ENCODE measurements at regions not wholly inside any gene's neighbourhood (a gene's known extent, or its start where the extent isn't known, plus 50 kb on each side); places are given as distances from the start of the nearest gene placed in this dataset.

DNA sequence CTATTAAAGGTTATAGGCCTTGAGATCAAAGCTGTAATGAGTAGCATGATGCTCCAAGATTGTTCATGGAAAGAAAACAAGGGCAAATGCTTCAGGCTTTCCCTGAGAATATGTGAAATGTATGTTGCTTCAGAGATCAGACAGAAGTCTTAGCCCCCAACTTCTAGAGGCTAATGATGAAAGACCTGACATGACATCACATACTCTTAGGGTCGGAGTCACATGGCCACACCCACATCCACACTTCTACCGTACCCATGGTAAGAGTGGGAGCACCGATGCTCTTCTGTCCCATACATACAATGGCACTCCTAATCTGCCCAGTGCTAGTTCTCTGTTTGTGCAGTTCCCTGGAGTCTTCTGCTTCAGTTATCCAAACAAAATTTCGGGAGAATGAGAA is 111.9 kb upstream of the ACSL4 start:
- Histone ChIP-seq H3K4me3 (ENCODE audit: control extremely low read depth in 1 of 5, extremely low read depth in 1 of 5, insufficient read depth in 1 of 5, low read depth in 2 of 5, low read length in 4 of 5) (no peak overlapping the region), H3K9me3 (ENCODE audit: control extremely low read depth in 1 of 3, control insufficient read depth in 2 of 3, insufficient read depth in 1 of 3, low read length in 2 of 3) (no peaks in the 10 kb centered on the region), H3K79me2 (ENCODE audit: control insufficient read depth, insufficient read depth, low read length) (no peaks in the 10 kb centered on the region), H3K9ac (ENCODE audit: low read length) (no peak overlapping the region), H3K36me3 (replicated peaks in 1 of 2; ENCODE audit: control extremely low read depth in 1 of 2, control insufficient read depth in 1 of 2, extremely low read depth in 1 of 2, insufficient read depth in 2 of 2, low read length in 1 of 2) (no peaks in the 10 kb centered on the region), H3K4me1 (ENCODE audit: control insufficient read depth in 2 of 2, insufficient read depth in 2 of 2, low read length in 2 of 2) (no peaks in the 10 kb centered on the region), H2AFZ (ENCODE audit: insufficient read depth, low read depth, low read length, poor library complexity, severe bottlenecking) (no peak overlapping the region), H3K27ac (ENCODE audit: low read length in 2 of 2) (no peak overlapping the region), H3K4me2 (replicated peaks; ENCODE audit: low read depth, low read length, poor library complexity, severe bottlenecking) (no peak overlapping the region), H4K20me1 (ENCODE audit: control insufficient read depth, insufficient read depth, low read length, poor library complexity, severe bottlenecking) (no peaks in the 10 kb centered on the region), H3K27me3 (replicated peaks in 1 of 4; ENCODE audit: control extremely low read depth in 1 of 4, control insufficient read depth in 3 of 4, insufficient read depth in 4 of 4, low read length in 3 of 4) (no peaks in the 10 kb centered on the region)
- POLR2A ChIA-PET = no interaction called here
- ATAC-seq (ENCODE audit: low read depth) (no peak), DNase-seq (no peak)
- Mint-ChIP-seq H3K27me3 (no peaks in the 10 kb centered on the region), H3K9me3 (ENCODE audit: insufficient read depth) (no peaks in the 10 kb centered on the region), H3K27ac (no peak overlapping the region), H3K4me3 (no peak overlapping the region), H3K4me1 (peaks cover 8% of the 10 kb centered on the region)
- intact Hi-C loops (cut with micrococcal nuclease) = no loop called here
- TF ChIP-seq, protein P1, sequence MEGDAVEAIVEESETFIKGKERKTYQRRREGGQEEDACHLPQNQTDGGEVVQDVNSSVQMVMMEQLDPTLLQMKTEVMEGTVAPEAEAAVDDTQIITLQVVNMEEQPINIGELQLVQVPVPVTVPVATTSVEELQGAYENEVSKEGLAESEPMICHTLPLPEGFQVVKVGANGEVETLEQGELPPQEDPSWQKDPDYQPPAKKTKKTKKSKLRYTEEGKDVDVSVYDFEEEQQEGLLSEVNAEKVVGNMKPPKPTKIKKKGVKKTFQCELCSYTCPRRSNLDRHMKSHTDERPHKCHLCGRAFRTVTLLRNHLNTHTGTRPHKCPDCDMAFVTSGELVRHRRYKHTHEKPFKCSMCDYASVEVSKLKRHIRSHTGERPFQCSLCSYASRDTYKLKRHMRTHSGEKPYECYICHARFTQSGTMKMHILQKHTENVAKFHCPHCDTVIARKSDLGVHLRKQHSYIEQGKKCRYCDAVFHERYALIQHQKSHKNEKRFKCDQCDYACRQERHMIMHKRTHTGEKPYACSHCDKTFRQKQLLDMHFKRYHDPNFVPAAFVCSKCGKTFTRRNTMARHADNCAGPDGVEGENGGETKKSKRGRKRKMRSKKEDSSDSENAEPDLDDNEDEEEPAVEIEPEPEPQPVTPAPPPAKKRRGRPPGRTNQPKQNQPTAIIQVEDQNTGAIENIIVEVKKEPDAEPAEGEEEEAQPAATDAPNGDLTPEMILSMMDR (IDR thresholded peaks at IDR 0.05) = no peak
- no peak for TF ChIP-seq EZH2 (IDR thresholded peaks at IDR 0.05; ENCODE audit: borderline replicate concordance, insufficient read depth, low read depth, low read length, poor library complexity, severe bottlenecking)
- CTCF ChIA-PET = no interaction called here
- whole genome bisulfite sequencing (ENCODE audit: insufficient coverage) = no CpG with 5 or more reads among the region's 4 CpGs

DNA sequence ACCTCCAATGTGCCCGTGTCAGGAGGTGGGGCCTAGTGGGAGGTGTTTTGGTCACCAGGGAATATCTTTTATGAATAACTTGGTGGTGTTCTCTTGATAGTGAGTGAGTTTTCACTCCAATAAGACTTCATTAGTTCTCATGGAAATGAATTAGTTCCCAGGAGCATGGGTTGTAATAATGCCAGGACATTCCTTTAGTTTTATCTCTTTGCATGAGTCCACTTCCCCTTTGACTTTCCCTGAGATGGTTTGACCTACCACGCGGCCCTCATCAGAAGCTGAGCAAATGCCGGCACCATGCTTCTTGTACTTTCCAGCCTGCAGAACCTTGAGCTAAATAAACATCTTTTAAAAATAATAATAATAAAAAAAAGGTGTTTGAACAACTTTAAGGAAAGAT is 112.9 kb upstream of the ACSL4 start:
- ChIA-PET CTCF (interaction anchor here (0.7 kb wide), 1 partner anchor 9 kb away, joined by 3 read pairs; no protein-coding TSS in a partner anchor), POLR2A (no interaction called here)
- no CpG with 5 or more reads among the region's 4 CpGs for WGBS (ENCODE audit: insufficient coverage)
- Mint-ChIP-seq H3K27me3 (no peaks in the 10 kb centered on the region), H3K9me3 (ENCODE audit: insufficient read depth) (no peaks in the 10 kb centered on the region), H3K27ac (no peak overlapping the region), H3K4me3 (no peak overlapping the region), H3K4me1 (peaks cover 8% of the 10 kb centered on the region)
- H2AFZ ChIP-seq (ENCODE audit: insufficient read depth, low read depth, low read length, poor library complexity, severe bottlenecking) = no peak overlapping the region
- H3K9me3 ChIP-seq (ENCODE audit: control extremely low read depth in 1 of 3, control insufficient read depth in 2 of 3, insufficient read depth in 1 of 3, low read length in 2 of 3) = no peaks in the 10 kb centered on the region
- no peaks in the 10 kb centered on the region for H3K4me1 ChIP-seq (ENCODE audit: control insufficient read depth in 2 of 2, insufficient read depth in 2 of 2, low read length in 2 of 2)
- ATAC-seq (ENCODE audit: low read depth) = no peak
- DNase-seq = no peak
- no peaks in the 10 kb centered on the region for H3K79me2 ChIP-seq (ENCODE audit: control insufficient read depth, insufficient read depth, low read length)
- no peak for TF ChIP-seq EZH2 (IDR thresholded peaks at IDR 0.05; ENCODE audit: borderline replicate concordance, insufficient read depth, low read depth, low read length, poor library complexity, severe bottlenecking)
- TF ChIP-seq, protein P1 (IDR thresholded peaks at IDR 0.05) = no peak
- no peaks in the 10 kb centered on the region for H3K27me3 ChIP-seq (replicated peaks in 1 of 4; ENCODE audit: control extremely low read depth in 1 of 4, control insufficient read depth in 3 of 4, insufficient read depth in 4 of 4, low read length in 3 of 4)
- H3K4me2 ChIP-seq (replicated peaks; ENCODE audit: low read depth, low read length, poor library complexity, severe bottlenecking) = no peak overlapping the region
- H3K27ac ChIP-seq (ENCODE audit: low read length in 2 of 2) = no peak overlapping the region
- no peak overlapping the region for H3K4me3 ChIP-seq (ENCODE audit: control extremely low read depth in 1 of 5, extremely low read depth in 1 of 5, insufficient read depth in 1 of 5, low read depth in 2 of 5, low read length in 4 of 5)
- H4K20me1 ChIP-seq (ENCODE audit: control insufficient read depth, insufficient read depth, low read length, poor library complexity, severe bottlenecking) = no peaks in the 10 kb centered on the region
- H3K9ac ChIP-seq (ENCODE audit: low read length) = no peak overlapping the region
- H3K36me3 ChIP-seq (replicated peaks in 1 of 2; ENCODE audit: control extremely low read depth in 1 of 2, control insufficient read depth in 1 of 2, extremely low read depth in 1 of 2, insufficient read depth in 2 of 2, low read length in 1 of 2) = no peaks in the 10 kb centered on the region
- intact Hi-C loops (cut with micrococcal nuclease) = no loop called here

All from B cell (primary cell).